ENCODE measurements at regions not wholly inside any gene's neighbourhood (a gene's known extent, or its start where the extent isn't known, plus 50 kb on each side); places are given as distances from the start of the nearest gene placed in this dataset.

- TF ChIP-seq, protein P1, sequence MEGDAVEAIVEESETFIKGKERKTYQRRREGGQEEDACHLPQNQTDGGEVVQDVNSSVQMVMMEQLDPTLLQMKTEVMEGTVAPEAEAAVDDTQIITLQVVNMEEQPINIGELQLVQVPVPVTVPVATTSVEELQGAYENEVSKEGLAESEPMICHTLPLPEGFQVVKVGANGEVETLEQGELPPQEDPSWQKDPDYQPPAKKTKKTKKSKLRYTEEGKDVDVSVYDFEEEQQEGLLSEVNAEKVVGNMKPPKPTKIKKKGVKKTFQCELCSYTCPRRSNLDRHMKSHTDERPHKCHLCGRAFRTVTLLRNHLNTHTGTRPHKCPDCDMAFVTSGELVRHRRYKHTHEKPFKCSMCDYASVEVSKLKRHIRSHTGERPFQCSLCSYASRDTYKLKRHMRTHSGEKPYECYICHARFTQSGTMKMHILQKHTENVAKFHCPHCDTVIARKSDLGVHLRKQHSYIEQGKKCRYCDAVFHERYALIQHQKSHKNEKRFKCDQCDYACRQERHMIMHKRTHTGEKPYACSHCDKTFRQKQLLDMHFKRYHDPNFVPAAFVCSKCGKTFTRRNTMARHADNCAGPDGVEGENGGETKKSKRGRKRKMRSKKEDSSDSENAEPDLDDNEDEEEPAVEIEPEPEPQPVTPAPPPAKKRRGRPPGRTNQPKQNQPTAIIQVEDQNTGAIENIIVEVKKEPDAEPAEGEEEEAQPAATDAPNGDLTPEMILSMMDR (IDR thresholded peaks at IDR 0.05; ENCODE audit: low read depth, low read length), result no peak
- ChIA-PET CTCF (no interaction called here), POLR2A (no interaction called here)
- peak overlapping the region; percentile 90 for H3K27ac ChIP-seq (ENCODE audit: low read depth, low read length)
- no peak overlapping the region for H3K4me3 ChIP-seq (ENCODE audit: low read depth, low read length)
- H3K27me3 ChIP-seq (ENCODE audit: control insufficient read depth, insufficient read depth, low read length), result no peaks in the 10 kb centered on the region
- H3K9me3 ChIP-seq (ENCODE audit: control insufficient read depth, insufficient read depth, low read length), result peaks cover 13% of the 10 kb centered on the region
- no peak for DNase-seq (ENCODE audit: low read depth, low spot score)
Measured at GRCh38 chr18:8944871-8945245, 157.6 kb upstream of the NDUFV2 start.

DNA sequence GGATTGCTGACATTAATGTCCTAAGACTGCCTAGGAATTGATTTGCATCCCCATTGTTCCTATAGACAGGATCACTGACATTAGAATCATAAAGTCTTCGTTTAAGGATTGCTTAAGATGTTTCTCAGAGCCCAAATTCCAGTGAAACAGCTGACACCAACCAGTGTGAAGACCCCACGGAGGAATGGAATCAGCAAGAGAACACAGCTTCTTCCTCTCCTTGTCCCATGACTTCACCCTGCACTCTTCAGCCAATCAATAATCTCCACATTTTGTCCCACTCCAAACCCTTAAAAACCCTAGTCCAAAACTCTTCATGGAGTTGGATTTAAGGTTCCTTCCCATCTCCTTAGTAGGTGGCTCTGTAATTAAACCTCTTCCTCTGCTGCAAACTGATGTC lies 157.0 kb upstream of the NDUFV2 start:
- TF ChIP-seq, protein P1 (IDR thresholded peaks at IDR 0.05; ENCODE audit: low read depth, low read length), result no peak
- Histone ChIP-seq H3K27ac (ENCODE audit: low read depth, low read length) (peak overlapping the region; percentile 90), H3K4me3 (ENCODE audit: low read depth, low read length) (no peak overlapping the region), H3K27me3 (ENCODE audit: control insufficient read depth, insufficient read depth, low read length) (no peaks in the 10 kb centered on the region), H3K9me3 (ENCODE audit: control insufficient read depth, insufficient read depth, low read length) (peaks cover 13% of the 10 kb centered on the region)
- POLR2A ChIA-PET, result interaction anchor here (0.6 to 1.1 kb wide), 2 partner anchors 145 to 358 kb away, joined by 3 to 8 read pairs; no protein-coding TSS in a partner anchor
- no peak for DNase-seq (ENCODE audit: low read depth, low spot score)
- CTCF ChIA-PET, result no interaction called here

DNA sequence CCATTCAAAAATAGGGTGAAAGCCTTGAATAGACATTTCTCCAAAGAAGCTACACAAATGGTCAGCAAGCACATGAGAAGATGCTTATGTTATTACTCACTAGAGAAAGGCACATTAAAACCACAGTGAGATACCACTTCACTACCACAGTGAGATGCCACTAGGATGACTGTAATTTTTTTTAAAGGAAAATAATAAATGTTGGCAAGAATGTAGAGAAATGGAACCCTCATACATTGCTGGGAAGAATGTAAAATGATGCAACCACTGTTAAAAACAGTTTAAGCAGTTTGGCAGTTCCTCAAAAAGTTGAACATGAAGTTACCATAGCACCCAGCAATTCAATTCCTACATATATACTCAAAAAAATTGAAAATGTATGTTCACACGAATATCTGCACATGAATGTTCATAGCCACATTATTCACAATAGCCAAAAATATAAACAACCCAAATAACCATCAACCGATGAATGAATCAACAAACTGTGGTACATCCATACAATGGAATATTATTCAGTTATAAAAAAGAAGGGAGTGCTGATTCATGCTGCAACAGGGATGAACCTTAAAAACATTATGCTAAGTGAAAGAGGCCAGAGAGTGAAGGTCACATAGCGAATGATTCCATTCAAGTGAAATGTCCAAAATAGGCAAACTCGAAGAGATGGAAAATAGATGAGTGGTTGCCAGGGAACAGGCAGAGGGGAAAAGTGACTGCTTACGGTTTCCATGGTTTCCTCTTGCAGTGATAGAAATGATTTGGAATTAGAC lies 156.2 kb upstream of the NDUFV2 start:
- TF ChIP-seq, protein P1 (IDR thresholded peaks at IDR 0.05; ENCODE audit: low read depth, low read length), result no peak
- ChIA-PET POLR2A (interaction anchor here (0.6 to 1.1 kb wide), 3 partner anchors 13 to 359 kb away, joined by 3 to 8 read pairs (median 5); no protein-coding TSS in a partner anchor), CTCF (no interaction called here)
- H3K4me3 ChIP-seq (ENCODE audit: low read depth, low read length), result no peak overlapping the region
- DNase-seq (ENCODE audit: low read depth, low spot score), result peak; percentile 90
- H3K27me3 ChIP-seq (ENCODE audit: control insufficient read depth, insufficient read depth, low read length), result no peaks in the 10 kb centered on the region
- peak overlapping the region; percentile 93 for H3K27ac ChIP-seq (ENCODE audit: low read depth, low read length)
- peaks cover 13% of the 10 kb centered on the region for H3K9me3 ChIP-seq (ENCODE audit: control insufficient read depth, insufficient read depth, low read length)

- Histone ChIP-seq H3K4me3 (ENCODE audit: low read depth, low read length) (no peak overlapping the region), H3K9me3 (ENCODE audit: control insufficient read depth, insufficient read depth, low read length) (peaks cover 13% of the 10 kb centered on the region), H3K27ac (ENCODE audit: low read depth, low read length) (peak overlapping the region; percentile 97), H3K27me3 (ENCODE audit: control insufficient read depth, insufficient read depth, low read length) (no peaks in the 10 kb centered on the region)
- ChIA-PET CTCF (interaction anchor here (0.6 kb wide), 1 partner anchor 1078 kb away, joined by 3 read pairs; no protein-coding TSS in a partner anchor), POLR2A (interaction anchor here (1.2 to 1.9 kb wide), 3 partner anchors 89 to 147 kb away, joined by 3 to 6 read pairs (median 3); no protein-coding TSS in a partner anchor)
- TF ChIP-seq, protein P1 (IDR thresholded peaks at IDR 0.05; ENCODE audit: low read depth, low read length), result no peak
- DNase-seq (ENCODE audit: low read depth, low spot score), result no peak
Measured at GRCh38 chr18:8947566-8947965, 154.9 kb upstream of the NDUFV2 start.

- no peaks in the 10 kb centered on the region for H3K27me3 ChIP-seq (ENCODE audit: control insufficient read depth, insufficient read depth, low read length)
- peaks cover 13% of the 10 kb centered on the region for H3K9me3 ChIP-seq (ENCODE audit: control insufficient read depth, insufficient read depth, low read length)
- CTCF ChIA-PET, result interaction anchor here (0.6 to 1.4 kb wide), 2 partner anchors 40 to 1078 kb away, joined by 3 to 4 read pairs; no protein-coding TSS in a partner anchor
- peak overlapping the region; percentile 97 for H3K27ac ChIP-seq (ENCODE audit: low read depth, low read length)
- TF ChIP-seq, protein P1 (IDR thresholded peaks at IDR 0.05; ENCODE audit: low read depth, low read length), result no peak
- POLR2A ChIA-PET, result interaction anchor here (0.9 to 1.9 kb wide), 8 partner anchors 35 to 240 kb away, joined by 3 to 6 read pairs (median 3); no protein-coding TSS in a partner anchor
- no peak overlapping the region for H3K4me3 ChIP-seq (ENCODE audit: low read depth, low read length)
- DNase-seq (ENCODE audit: low read depth, low spot score), result no peak
Measured at GRCh38 chr18:8948011-8948410, 154.5 kb upstream of the NDUFV2 start.
